NCI-H2227 (cell line): ENCODE measurements at regions not wholly inside any gene's neighbourhood (a gene's known extent, or its start where the extent isn't known, plus 50 kb on each side); places are given as distances from the start of the nearest gene placed in this dataset.
"Not testable (repeated sequence)": the region's sequence is repeated elsewhere in the genome, so short reads cannot be mapped to it uniquely, and the experiment has no call there.

ENCODE experiments used
- DNase-seq: peaks from one replicate; lab custom pipeline; 2025; ENCODE audit not compliant: unreplicated experiment; lab: John Stamatoyannopoulos, UW

DNA sequence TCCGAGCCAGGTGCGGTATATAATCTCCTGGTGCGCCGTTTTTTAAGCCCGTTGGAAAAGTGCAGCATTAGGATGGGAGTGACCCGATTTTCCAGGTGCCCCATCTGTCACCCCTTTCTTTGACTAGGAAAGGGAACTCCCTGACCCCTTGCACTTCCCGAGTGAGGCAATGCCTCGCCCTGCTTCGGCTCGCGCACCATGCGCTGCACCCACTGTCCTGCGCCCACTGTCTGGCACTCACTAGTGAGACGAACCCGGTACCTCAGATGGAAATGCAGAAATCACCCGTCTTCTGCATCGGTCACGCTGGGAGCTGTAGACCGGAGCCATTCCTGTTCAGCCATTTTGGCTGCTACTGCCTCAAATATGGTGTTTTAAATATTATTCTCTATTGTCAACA lies 198.0 kb downstream of the MEIS1 start:
- not testable (repeated sequence) for DNase-seq

DNA sequence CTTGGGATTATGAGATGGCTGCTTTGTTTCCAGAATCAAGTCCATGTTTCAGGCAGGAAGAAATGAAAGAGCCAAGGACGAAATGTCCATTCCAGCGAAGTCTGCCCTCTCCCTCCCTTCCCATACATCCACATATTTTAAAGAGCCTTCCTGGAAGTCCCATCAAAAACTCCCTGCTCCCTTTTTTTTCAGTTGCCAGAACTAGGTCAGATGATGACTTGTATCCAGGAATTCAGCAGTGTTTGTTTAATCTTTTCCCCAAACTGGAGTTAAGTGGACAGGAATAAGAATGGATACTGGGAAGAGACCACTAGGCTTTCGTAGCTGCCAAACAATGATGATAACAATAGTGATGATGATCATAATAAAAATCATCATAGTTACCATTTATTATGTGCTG lies 198.7 kb downstream of the MEIS1 start:
- no peak for DNase-seq

DNA sequence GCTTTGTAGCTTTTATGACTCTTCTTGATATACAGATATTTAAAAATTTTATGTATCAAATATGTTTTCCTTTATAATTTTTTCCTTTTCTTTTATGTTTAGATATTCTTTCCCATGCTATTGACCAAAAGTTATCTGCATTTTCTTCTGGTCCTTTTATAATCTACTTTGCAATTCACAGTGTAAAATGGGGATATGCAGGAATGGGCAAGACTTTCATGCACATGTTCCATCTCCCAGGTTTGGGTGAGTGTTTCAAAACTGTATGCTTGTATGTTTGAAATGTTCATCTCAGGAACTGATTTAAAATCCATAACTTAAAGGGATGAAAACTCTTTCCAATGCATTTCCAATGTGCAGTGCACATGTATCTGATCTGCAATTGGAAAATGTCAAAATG lies 199.9 kb downstream of the MEIS1 start:
- DNase-seq: no peak

DNA sequence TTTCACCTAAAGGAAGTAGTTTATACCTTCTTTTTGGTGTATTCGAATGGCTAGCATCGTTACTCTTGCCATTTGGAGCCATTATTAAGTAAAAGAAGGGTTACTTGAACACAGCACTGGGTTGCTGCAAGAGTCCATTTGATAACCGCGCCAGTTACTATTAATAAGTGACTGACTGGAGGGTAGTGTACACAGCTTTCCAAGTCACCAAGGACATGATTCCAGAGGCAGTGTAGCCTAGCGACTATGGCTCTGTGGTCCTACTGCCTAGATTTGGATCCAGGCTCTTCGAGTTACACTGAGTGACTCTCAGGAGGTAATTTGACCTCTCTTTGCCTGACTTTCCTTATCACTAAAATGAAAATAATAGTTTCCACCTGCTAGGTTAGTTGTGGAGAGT lies 206.8 kb downstream of the MEIS1 start:
- DNase-seq: no peak

DNA sequence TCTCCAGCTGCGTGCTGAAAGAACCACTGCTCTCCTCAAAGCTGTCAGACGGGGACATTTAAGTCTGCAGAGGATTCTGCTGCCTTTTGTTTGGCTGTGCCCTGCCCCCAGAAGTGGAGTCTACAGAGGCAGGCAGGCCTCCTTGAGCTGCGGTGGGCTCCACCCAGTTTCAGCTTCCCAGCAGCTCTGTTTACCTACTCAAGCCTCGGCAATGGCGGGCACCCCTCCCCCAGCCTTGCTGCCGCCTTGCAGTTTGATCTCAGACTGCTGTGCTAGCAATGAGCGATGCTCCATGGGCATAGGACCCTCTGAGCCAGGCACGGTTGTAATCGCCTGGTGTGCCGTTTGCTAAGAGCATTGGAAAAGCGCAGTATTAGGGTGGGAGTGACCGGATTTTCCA lies 213.2 kb downstream of the MEIS1 start:
- DNase-seq: not testable (repeated sequence)

DNA sequence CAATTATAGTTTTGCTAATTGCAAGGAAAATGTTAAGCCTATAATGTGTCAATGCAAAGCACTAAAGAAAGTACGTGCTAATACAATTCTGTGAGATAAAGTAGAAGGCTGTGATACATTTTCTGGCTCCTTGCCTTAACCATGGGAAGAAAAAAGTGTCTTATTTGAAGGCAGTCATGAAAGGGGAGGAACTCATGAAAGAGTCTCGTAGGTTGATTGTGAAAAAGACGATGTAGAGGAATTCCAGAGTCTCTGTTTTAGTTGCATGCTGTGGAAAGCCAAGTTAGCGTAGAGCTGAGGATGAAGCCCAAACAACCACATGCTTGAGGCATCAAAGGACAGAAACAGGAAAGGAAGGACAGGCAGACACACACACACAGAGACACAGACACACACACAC lies 214.1 kb downstream of the MEIS1 start:
- no peak for DNase-seq

DNA sequence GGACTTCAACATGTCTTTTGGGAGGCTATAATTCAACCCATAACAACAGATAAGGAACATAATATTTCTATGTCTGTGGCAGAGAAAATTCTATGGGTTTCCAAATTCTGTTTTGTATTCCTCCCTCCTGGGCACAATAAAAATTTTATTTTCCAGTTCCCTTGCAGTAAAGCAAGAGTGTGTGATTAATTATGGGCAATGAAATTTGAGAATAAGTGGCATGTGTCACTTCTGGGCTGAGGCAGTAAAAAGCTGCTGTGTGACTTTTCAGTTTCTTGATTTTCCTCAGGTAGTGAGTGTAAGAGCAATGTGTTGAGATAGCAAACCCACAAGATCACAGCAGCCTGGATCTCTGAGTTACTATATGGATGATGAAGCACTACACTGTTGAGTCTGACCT lies 216.4 kb downstream of the MEIS1 start:
- DNase-seq: no peak

DNA sequence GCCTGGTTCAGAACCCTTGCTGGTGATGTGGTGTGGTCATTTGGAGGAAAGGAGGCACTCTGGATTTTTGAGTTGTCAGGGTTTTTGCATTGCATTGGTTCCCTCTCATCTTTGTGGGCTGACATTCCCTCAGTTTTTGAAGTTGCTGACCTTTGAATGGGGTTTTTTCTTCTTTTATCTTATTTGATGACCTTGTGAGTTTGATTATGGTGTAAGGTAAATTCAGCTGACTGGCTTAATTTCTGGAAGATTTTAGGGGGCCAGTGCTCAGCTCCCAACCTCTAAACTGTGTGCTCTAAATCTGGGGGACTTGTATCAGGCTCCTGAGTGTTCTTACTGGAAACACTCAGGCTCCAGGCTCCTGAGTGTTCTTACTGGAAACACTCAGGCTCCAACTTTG lies 225.9 kb downstream of the MEIS1 start:
- DNase-seq: no peak

DNA sequence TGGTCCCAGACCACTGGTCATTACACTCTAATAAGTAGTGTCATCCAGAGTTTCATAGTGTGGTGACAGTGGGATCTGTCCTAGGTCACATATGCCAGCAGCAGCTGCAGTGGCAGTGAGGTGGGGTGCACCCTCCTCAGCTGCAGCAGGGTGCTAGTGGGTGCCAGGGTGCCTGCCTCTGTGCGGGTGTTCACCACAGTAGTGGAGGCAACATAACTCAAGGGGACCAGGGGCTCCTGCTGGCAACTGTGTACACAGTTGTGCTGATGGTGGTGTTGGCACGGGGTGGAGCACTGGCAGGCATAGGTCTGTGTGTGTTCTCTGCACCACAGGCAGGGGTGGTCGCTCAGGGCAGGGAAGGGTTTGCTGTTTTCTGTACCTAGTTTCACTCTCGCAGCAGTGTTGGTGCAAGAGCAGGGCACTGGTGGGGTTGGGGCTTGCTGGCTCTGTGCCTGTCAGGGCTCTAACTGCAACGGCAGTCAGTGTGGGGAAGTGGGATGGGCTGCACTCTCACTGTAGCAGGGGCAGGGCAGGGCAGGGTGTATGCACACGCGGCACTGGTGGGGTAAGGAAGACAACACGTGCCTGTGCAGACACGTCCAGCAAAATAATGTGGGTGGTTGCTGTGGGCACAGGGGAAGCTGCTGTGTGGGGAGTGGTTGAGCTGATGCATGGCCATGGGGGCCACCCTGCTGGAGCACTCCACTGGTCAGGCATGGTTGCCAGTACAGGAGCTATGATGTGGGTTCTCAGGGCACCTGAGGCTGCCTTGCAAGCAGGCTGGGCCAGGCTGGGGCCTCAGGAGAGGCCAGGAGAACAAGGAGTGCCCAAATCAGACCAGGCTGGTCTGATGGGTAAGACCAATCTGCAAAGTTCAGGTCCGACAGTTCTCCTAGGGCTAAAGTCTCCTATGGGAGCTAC lies 226.6 kb downstream of the MEIS1 start:
- no peak for DNase-seq

DNA sequence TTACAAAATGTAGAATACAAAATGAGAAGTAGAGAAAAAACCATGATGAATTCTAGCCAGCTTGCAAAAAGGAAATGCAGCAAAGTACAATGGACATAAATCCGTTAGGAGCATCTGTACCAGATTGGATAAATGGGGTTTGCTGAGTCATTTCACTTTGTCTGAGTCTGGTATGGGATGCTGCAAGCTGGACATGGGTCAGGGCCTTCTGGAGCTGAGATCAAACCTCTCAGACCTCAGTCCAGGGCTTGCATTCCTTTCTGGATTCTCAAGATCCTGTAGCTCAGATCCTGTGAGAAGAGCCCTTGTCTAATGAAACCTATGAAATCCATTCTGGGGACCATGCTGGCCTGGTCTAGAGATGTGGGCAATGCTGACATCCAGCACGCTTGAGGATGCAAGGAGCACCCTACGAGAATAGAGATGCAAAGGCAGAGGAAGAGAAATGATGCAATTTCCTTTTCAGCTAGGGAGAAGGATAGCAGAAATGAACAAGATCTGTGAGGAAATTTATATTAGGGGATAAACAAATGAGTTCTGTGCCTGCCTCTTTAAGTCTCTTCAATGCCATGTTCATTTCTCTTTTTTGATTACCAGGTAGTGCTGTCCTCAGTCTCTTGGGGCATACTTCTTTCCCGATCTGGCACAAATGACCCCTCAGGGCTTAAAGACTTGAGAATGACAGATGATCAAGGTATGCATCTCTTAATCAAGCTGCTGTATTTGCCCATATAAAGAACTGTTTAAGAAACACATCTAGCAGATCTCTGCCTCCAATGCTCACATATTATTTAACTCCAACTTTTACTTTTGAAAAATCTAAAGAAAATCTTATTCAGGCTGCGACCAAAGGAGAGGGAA lies 230.4 kb downstream of the MEIS1 start:
- DNase-seq: no peak

DNA sequence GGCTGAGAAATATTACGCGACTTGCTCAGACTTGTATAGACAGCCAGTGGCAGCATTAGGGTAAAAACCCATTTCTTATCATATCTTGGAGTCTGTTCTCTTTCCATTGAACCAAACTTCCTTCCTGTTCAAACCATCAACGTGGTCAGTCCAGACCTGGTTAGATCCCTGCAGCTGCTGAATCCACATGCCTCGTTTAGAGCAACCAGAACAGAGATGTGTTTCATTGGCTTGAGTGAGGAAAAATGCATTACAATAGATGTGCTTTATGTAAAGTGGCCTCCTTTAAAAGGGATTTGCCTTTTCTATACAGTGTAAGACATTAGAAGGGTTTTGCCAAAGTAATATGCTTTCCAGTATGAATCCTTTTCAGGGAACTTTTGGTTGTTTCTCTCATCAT lies 232.4 kb downstream of the MEIS1 start:
- DNase-seq: no peak

DNA sequence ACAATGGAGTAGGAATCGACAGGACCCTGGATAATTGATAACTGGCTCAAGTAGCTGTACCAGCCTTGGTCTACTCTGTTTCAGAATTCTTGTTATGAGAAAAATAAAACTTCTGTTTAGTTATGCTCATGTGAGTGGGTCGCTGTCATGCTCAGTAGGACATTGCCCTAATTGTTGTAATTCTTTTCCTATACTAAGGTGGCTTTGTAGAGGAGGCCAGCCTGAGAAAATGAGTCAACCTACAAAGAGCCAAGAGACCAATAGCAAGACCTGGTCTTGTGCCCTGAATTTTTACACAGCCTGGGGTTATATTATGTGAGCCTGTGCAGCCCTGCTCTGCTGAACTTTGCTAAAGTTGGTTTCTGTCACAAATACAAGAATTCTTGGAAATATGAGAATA lies 238.4 kb downstream of the MEIS1 start:
- DNase-seq: no peak

DNA sequence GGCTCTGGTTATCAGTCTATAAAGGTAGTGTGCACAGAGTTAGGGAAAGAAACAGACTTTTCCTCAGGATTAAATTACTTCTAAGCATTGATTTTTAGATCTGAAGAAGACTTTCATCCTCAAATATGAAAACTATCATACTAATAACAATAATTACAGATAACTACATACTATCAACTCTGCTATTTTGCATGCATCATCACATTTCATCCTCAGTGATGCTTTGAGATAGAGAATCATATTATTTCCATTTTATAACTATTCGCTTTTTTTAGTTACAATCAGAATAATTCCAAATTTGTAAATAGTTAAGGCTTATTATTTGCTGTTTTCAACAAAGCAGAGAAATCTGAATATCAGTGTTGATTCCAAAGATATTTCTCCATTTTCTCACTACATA lies 239.2 kb downstream of the MEIS1 start:
- DNase-seq: no peak

DNA sequence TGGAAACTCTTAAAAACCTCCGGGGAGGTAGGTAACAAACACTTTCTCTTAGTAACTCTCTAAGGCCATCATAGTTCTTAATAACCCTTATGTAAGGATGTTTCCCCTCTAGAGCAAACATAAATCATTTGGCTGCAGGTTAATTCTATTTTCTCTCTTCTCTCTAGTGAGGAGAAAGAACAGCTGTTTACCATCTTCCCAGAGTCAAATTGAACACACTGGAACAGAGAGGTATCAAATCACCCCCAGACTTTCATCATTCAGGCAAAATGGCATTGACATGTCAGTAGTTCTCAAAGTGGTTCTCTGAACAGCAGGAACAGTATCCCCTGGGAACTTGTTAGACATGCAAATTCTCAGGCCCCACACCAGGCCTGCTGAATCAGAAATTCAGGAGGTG lies 240.7 kb downstream of the MEIS1 start:
- DNase-seq: no peak

DNA sequence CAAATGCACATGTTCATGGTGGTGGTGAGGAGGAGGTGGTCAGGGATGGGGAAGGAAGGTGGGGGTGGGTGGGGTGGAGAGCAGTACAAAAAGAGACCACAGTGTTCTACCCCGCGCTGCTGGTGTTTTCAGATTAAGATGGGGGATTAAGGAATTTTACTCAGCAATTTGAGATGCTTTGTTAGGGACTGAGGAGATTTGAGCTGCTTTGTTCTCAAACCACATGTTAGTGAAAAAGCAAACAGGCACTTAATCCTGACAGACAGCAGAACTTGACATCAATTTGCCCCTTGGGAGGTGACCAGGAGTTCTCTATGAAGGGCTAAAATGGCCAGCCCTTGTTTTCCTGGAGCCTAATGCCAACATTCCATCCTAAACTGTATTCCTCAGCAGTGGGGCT lies 244.5 kb downstream of the MEIS1 start:
- peak; percentile 43 for DNase-seq

DNA sequence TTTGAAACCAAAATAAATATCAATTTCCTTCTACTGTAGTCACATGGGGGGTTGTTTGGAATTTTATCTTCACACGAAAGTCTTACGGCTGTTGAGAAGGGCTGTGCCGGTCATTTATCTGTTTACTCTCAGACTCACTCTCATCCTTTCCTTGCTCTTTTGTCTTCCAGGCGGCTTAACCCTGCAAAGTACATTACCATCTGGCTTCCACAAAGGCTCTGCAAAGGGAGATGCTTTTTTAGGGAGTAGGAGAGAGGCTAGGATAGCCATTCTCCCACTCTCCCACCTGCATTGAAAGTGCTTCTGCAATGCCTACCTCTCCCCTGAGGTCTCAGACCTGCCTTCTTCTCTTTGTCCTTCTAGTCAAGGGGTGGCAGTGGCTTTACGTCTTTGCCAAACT lies 247.6 kb downstream of the MEIS1 start:
- no peak for DNase-seq

DNA sequence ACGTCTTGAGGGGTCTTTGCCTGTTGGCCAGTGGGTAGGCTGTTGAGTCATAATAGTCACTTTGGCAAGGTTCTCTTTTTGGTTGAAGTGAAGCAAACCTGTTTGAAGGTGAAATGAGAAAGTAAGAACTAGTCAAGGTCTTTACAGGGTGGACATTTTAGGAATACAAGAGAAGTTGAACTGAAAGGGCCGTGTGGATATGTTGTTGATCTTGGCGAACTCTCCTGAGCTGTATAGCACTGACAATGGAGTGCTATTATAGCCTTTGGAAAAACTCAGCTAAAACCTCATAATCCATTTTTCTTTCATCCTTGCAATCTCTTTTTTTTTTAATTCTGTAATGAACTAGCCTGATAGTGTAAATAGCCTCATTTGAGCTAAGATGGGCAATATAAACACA lies 248.1 kb downstream of the MEIS1 start:
- no peak for DNase-seq

DNA sequence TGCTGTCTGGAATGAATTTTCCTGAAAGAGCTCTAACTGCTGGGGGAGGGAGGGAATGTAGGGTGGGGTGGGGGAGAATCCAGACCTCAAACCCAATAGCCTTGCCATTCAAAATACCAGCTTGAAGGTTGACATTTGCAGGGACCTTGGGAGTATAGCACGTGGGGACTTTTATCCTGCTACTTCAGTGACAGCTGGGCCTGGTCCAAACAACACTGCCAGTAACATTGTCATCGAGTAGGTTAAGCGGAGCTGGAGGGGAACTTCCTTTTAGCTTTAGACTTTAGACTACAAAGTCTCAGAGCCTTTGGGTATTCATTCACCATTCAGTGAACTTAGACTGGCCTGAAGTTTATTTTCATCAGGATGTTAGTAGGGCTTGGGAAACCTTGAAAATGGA lies 248.7 kb downstream of the MEIS1 start:
- no peak for DNase-seq

DNA sequence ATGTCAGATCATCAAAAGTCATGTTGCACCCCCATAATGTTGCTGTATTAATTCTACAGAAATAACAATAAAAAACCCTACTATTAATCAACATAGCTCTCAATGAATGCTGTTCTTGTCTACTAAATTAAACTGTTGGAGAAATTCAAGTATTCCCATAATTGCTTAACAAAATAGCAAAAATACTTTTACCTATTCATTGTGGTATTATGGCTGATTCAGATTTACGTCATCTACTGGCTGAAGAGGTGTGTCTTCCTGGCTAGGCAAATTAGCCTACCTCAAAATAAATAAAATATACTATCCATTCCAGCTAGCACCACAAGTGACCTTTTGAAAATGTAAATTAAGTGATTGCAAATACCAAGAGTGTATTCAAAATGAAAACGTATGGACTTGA lies 249.4 kb downstream of the MEIS1 start:
- no peak for DNase-seq

DNA sequence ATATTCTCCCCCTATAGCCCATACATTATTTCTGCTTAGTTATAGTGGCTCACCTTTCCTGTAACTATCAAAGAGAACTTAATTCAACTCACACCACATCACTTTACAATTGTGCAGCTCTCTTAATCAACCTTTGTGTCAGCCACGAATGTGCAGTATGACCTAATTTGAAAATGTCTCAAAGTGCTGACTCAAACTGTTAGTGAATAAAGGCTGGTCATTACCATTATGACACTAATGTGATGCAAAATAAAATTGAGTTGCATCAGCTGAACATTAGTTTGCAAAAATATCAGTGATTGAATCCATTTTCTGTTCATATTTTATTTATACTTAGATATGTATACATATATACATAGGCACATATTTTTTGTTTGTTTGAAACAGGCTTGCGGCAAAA lies 251.8 kb downstream of the MEIS1 start:
- DNase-seq: no peak

DNA sequence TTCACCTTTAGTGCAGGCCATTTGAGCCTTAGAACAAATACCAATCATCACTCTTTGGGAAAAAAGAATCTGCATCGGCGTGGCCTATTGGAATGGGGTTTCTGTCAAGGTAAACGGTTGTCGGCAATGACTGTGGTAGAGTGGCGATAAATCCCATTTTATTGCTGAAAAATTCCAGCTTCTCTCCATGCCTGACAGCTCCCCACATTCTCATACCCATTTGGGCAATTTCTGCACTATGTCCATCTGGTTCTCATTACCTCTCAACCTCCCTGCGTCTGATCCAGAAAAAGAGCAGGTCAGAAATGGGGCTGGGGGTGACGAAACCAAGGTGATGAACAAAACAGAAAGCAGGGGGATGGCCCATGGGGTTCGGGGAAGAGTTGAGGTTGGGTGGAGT lies 254.0 kb downstream of the MEIS1 start:
- no peak for DNase-seq

DNA sequence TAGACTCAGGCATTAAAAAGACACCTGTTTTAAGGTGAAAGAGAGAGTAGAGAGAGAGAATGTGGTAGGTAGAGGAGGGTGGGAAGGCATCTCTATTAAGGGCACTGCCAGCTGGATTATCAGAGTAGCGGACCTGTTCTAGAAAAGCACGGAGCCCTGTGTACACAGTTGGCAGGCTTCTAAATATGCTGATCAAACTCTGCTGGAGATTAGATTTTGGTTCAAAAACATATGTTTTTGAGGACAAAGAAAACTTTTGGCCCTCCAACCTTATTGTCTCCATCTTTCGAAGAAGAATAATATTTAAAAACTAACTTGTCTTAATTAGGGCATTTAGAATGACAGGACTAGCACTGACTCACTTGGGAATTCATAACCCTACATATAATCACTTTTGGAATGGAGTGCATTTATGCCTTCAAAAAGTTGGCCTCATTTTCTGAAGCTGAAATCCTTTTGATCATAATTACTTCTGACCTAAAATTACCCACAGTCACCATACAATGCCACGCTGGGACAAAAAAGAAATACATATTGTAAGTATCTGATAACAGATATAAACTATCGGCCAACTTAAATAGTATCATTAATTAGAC lies 254.6 kb downstream of the MEIS1 start:
- DNase-seq: no peak
